ENCODE measurements at regions not wholly inside any gene's neighbourhood (a gene's known extent, or its start where the extent isn't known, plus 50 kb on each side); places are given as distances from the start of the nearest gene placed in this dataset.

- H3K9me3 ChIP-seq: no peaks in the 10 kb centered on the region
- no peak overlapping the region for H3K4me3 ChIP-seq
- WGBS, 2 donors: 85% methylated on average over 6 of the region's 6 CpGs
- H3K27me3 ChIP-seq: no peaks in the 10 kb centered on the region
- peak in 1 of 2 donors; percentile 7 for DNase-seq (ENCODE audit: low spot score in 2 of 2)
- TF ChIP-seq POLR2A (IDR thresholded peaks at IDR 0.05): no peak
- H3K4me1 ChIP-seq: peaks cover 0 to 9% (median 0%) of the 10 kb centered on the region in 4 donors
- no peak overlapping the region for H3K27ac ChIP-seq
- no peaks in the 10 kb centered on the region for H3K36me3 ChIP-seq
Observed at GRCh38 chr14:94680862-94681288, 68.7 kb downstream of the SERPINA3 start.

GRCh38 chr14:94679937-94680861, 68.0 kb downstream of the SERPINA3 start:
- Histone ChIP-seq H3K9me3 (no peaks in the 10 kb centered on the region), H3K36me3 (no peaks in the 10 kb centered on the region), H3K27ac (peak overlapping the region in 1 of 4 donors; percentile 1), H3K27me3 (no peaks in the 10 kb centered on the region), H3K4me3 (no peak overlapping the region), H3K4me1 (peaks cover 0 to 9% (median 0%) of the 10 kb centered on the region in 4 donors)
- TF ChIP-seq CTCF (IDR thresholded peaks at IDR 0.05) (no peak), POLR2A (IDR thresholded peaks at IDR 0.05) (no peak), EP300 (IDR thresholded peaks at IDR 0.05) (no peak)
- 48 to 63% methylated on average over 17 to 19 of the region's 19 CpGs for WGBS, 2 donors
- peak in 1 of 2 donors; percentile 8 for DNase-seq (ENCODE audit: low spot score in 2 of 2)

- H3K36me3 ChIP-seq: no peaks in the 10 kb centered on the region
- no peak overlapping the region for H3K27ac ChIP-seq
- no peak for TF ChIP-seq CTCF (IDR thresholded peaks at IDR 0.05)
- no peak for TF ChIP-seq POLR2A (IDR thresholded peaks at IDR 0.05)
- TF ChIP-seq EP300 (IDR thresholded peaks at IDR 0.05): no peak
- peaks cover 0 to 9% (median 0%) of the 10 kb centered on the region in 4 donors for H3K4me1 ChIP-seq
- H3K9me3 ChIP-seq: no peaks in the 10 kb centered on the region
- WGBS, 2 donors: 90 to 92% methylated on average over 9 of the region's 9 CpGs
- no peak overlapping the region for H3K4me3 ChIP-seq
- peak in 1 of 2 donors; percentile 4 for DNase-seq (ENCODE audit: low spot score in 2 of 2)
- no peaks in the 10 kb centered on the region for H3K27me3 ChIP-seq
Observed at GRCh38 chr14:94679106-94679810, 67.1 kb downstream of the SERPINA3 start.

GRCh38 chr14:94677747-94678146, 65.6 kb downstream of the SERPINA3 start:
- 75 to 82% methylated on average over 5 to 6 of the region's 6 CpGs for WGBS, 2 donors
- H3K9me3 ChIP-seq: no peaks in the 10 kb centered on the region
- H3K4me1 ChIP-seq: peaks cover 0 to 9% (median 0%) of the 10 kb centered on the region in 4 donors
- H3K27me3 ChIP-seq: no peaks in the 10 kb centered on the region
- H3K36me3 ChIP-seq: no peaks in the 10 kb centered on the region
- TF ChIP-seq POLR2A (IDR thresholded peaks at IDR 0.05) (no peak), CTCF (IDR thresholded peaks at IDR 0.05) (no peak), EP300 (IDR thresholded peaks at IDR 0.05) (no peak)
- H3K27ac ChIP-seq: no peak overlapping the region
- no peak for DNase-seq (ENCODE audit: low spot score in 2 of 2)
- H3K4me3 ChIP-seq: no peak overlapping the region

GRCh38 chr14:94677213-94677612, 65.0 kb downstream of the SERPINA3 start:
- WGBS, 2 donors: 86 to 93% methylated on average over 4 of the region's 4 CpGs
- no peak for DNase-seq (ENCODE audit: low spot score in 2 of 2)

More at GRCh38 chr14:94677213-94677612, 65.0 kb downstream of the SERPINA3 start:
- no peaks in the 10 kb centered on the region for H3K36me3 ChIP-seq
- no peak overlapping the region for H3K27ac ChIP-seq
- H3K9me3 ChIP-seq: no peaks in the 10 kb centered on the region
- peaks cover 0 to 9% (median 0%) of the 10 kb centered on the region in 4 donors for H3K4me1 ChIP-seq
- no peak for TF ChIP-seq EP300 (IDR thresholded peaks at IDR 0.05)
- H3K27me3 ChIP-seq: no peaks in the 10 kb centered on the region
- H3K4me3 ChIP-seq: no peak overlapping the region
